Spleen (tissue), 7 donors: ENCODE measurements at regions not wholly inside any gene's neighbourhood (a gene's known extent, or its start where the extent isn't known, plus 50 kb on each side); places are given as distances from the start of the nearest gene placed in this dataset.

ENCODE experiments used
- POLR2AphosphoS5 ChIP-seq, 3 donors: sonication (generic); formaldehyde crosslinking; IDR thresholded peaks; one replicate each; pipeline ENCODE4 v1.5.1; 2017; ENCODE audit warnings: antibody characterized with exemption in 3 of 3
- TF ChIP-seq, protein P1 (sequence below), 11 experiments: fragments of 200-600 bp in 7 of 11; fragments of 450-650 bp in 4 of 11; sonication (generic) in 4 of 11; IDR thresholded peaks in 8 of 11; conservative IDR thresholded peaks in 3 of 11; 1 replicate in 7 of 11; 2 replicates in 4 of 11; pipeline versions ENCODE4 v1.4.0 to v1.8.0; 2016 to 2021; ENCODE audit warnings: antibody characterized with exemption in 11 of 11, inconsistent platforms in 4 of 11, mild to moderate bottlenecking in 1 of 11
- donor health status: DM: no; HTN: no; CAD: no; lungs with moderate emphysema.
- donor health status: DM: no; HTN: no; CAD: no.
- donor health status: DM: no; HTN: no; CAD: no.

DNA sequence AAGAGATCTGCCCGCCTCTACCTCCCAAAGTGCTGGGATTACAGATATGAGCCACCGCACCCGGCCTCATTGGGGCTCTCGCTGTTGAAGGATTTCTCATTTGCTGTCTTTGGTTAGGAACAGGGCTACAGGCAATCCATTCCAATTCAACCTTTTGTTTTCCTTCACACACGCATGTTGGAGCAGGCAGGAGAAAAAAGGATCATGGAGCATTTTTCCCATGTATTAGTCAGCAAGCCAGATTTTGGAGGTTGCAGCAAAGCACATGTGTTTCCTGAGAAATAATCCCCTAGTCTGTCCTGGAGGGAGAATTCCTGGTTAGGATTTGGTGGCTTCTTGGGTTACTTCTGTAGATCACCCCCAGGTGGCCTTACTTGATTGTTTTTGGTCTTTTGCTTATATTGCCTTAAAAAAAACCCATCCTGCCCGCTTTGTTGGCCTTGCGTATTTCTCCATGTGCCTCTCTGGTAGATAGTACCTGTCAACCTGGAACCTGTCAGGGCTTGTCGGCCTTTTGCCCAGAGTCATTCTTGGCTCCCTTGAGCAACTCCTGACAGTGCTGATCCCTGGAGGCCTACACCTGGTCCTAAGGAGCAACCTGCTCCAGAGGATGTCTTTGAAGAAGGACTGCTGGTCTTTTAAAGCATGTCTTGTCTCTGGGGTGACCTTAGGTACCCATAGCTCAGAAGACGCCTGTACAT, 82.4 kb upstream of the CLCN4 start:
- TF ChIP-seq, protein P1, sequence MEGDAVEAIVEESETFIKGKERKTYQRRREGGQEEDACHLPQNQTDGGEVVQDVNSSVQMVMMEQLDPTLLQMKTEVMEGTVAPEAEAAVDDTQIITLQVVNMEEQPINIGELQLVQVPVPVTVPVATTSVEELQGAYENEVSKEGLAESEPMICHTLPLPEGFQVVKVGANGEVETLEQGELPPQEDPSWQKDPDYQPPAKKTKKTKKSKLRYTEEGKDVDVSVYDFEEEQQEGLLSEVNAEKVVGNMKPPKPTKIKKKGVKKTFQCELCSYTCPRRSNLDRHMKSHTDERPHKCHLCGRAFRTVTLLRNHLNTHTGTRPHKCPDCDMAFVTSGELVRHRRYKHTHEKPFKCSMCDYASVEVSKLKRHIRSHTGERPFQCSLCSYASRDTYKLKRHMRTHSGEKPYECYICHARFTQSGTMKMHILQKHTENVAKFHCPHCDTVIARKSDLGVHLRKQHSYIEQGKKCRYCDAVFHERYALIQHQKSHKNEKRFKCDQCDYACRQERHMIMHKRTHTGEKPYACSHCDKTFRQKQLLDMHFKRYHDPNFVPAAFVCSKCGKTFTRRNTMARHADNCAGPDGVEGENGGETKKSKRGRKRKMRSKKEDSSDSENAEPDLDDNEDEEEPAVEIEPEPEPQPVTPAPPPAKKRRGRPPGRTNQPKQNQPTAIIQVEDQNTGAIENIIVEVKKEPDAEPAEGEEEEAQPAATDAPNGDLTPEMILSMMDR (IDR thresholded peaks at IDR 0.05 in 8 of 11, conservative IDR thresholded peaks at IDR 0.05 in 3 of 11): no peak
- TF ChIP-seq POLR2AphosphoS5 (IDR thresholded peaks at IDR 0.05): no peak
